GM23338 (cell line): ENCODE measurements at regions not wholly inside any gene's neighbourhood (a gene's known extent, or its start where the extent isn't known, plus 50 kb on each side); places are given as distances from the start of the nearest gene placed in this dataset.

Experiments used
- CREB1 ChIP-seq: fragments of 250-450 bp; sonication (Bioruptor Pico); IDR thresholded peaks from 2 replicates; pipeline ENCODE4 v1.5.0; 2020; ENCODE audit warnings: low read depth, mild to moderate bottlenecking, moderate library complexity
- CTCF ChIP-seq, 2 experiments: fragments of 200-600 bp in 1 of 2; sonication (generic) in 1 of 2; conservative IDR thresholded peaks; 2 replicates each; pipeline versions ENCODE4 v1.5.1 to v1.6.1; 2016 to 2017; ENCODE audit warnings: antibody characterized with exemption in 2 of 2, low read depth in 2 of 2, mild to moderate bottlenecking in 2 of 2, moderate library complexity in 1 of 2
- EZH2 ChIP-seq: fragments of 200-600 bp; sonication (generic); IDR thresholded peaks from one replicate; pipeline ENCODE4 v1.8.0; 2017; ENCODE audit warnings: antibody characterized with exemption, mild to moderate bottlenecking, low read depth; ENCODE audit not compliant: unreplicated experiment
- EZH2phosphoT487 ChIP-seq: fragments of 200-600 bp; sonication (generic); IDR thresholded peaks from one replicate; pipeline ENCODE4 v1.8.1; 2018; ENCODE audit warnings: antibody characterized with exemption; ENCODE audit not compliant: unreplicated experiment
- JUNB ChIP-seq: IDR thresholded peaks from one replicate; pipeline ENCODE4 v1.6.1; 2016; ENCODE audit warnings: antibody characterized with exemption; ENCODE audit not compliant: unreplicated experiment
- POLR2AphosphoS5 ChIP-seq: IDR thresholded peaks from 2 replicates; pipeline ENCODE4 v1.6.1; 2016; ENCODE audit warnings: antibody characterized with exemption, low read depth
- REST ChIP-seq: IDR thresholded peaks from one replicate; pipeline ENCODE4 v1.6.1; 2018; ENCODE audit warnings: antibody characterized with exemption; ENCODE audit not compliant: unreplicated experiment
- STAT1 ChIP-seq: IDR thresholded peaks from one replicate; pipeline ENCODE4 v1.6.1; 2016; ENCODE audit warnings: antibody characterized with exemption; ENCODE audit not compliant: unreplicated experiment
- ZNF114 ChIP-seq: fragments of 250-450 bp; sonication (Bioruptor Pico); IDR thresholded peaks from 2 replicates; pipeline ENCODE4 v1.5.0; 2020; ENCODE audit warnings: mild to moderate bottlenecking, moderate library complexity
- ZNF462 ChIP-seq: fragments of 250-450 bp; sonication (Bioruptor Pico); IDR thresholded peaks from 2 replicates; pipeline ENCODE4 v1.5.0; 2020; ENCODE audit warnings: mild to moderate bottlenecking, moderate library complexity
- TF ChIP-seq, protein P1 (sequence below): IDR thresholded peaks from 2 replicates; pipeline ENCODE4 v1.6.1; 2016; ENCODE audit warnings: antibody characterized with exemption

- TF ChIP-seq EZH2 (no peak), CTCF (conservative IDR thresholded peaks at IDR 0.05; ENCODE audit: low read depth in 2 of 2) (no peak), CREB1 (CRISPR knock-in tag) (no peak), REST (no peak), POLR2AphosphoS5 (no peak), EZH2phosphoT487 (no peak), ZNF462 (no peak), JUNB (no peak), STAT1 (no peak), ZNF114 (CRISPR knock-in tag) (no peak)
- TF ChIP-seq, protein P1, sequence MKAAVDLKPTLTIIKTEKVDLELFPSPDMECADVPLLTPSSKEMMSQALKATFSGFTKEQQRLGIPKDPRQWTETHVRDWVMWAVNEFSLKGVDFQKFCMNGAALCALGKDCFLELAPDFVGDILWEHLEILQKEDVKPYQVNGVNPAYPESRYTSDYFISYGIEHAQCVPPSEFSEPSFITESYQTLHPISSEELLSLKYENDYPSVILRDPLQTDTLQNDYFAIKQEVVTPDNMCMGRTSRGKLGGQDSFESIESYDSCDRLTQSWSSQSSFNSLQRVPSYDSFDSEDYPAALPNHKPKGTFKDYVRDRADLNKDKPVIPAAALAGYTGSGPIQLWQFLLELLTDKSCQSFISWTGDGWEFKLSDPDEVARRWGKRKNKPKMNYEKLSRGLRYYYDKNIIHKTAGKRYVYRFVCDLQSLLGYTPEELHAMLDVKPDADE = no peak
Measured at GRCh38 chr1:59195151-59195550, 101.7 kb upstream of the FGGY start.
